ENCODE measurements at regions not wholly inside any gene's neighbourhood (a gene's known extent, or its start where the extent isn't known, plus 50 kb on each side); places are given as distances from the start of the nearest gene placed in this dataset.
"Not testable (repeated sequence)": the region's sequence is repeated elsewhere in the genome, so short reads cannot be mapped to it uniquely, and the experiment has no call there.

GRCh38 chr3:193921465-193921864 lies 214.5 kb upstream of the HES1 start:
- no peak overlapping the region for H3K4me3 ChIP-seq
- peaks cover 14% of the 10 kb centered on the region for H3K27me3 ChIP-seq (ENCODE audit: low read depth)
- H3K36me3 ChIP-seq = no peaks in the 10 kb centered on the region
- no peak for DNase-seq
- peaks cover 27% of the 10 kb centered on the region for H3K9me3 ChIP-seq (replicated peaks)
- no peaks in the 10 kb centered on the region for H3K4me1 ChIP-seq
- no peak overlapping the region for H3K27ac ChIP-seq (replicated peaks)
- intact Hi-C loops (cut with micrococcal nuclease) = no loop called here
- TF ChIP-seq CTCF (IDR thresholded peaks at IDR 0.05; ENCODE audit: borderline replicate concordance) = no peak

GRCh38 chr3:193922034-193922774 lies 213.7 kb upstream of the HES1 start:
- Histone ChIP-seq H3K27me3 (ENCODE audit: low read depth) (peaks cover 10% of the 10 kb centered on the region), H3K4me1 (no peaks in the 10 kb centered on the region), H3K9me3 (replicated peaks) (peaks cover 27% of the 10 kb centered on the region), H3K27ac (replicated peaks) (no peak overlapping the region), H3K36me3 (no peaks in the 10 kb centered on the region), H3K4me3 (no peak overlapping the region)
- no peak for DNase-seq
- no peak for TF ChIP-seq CTCF (IDR thresholded peaks at IDR 0.05; ENCODE audit: borderline replicate concordance)
- intact Hi-C loops (cut with micrococcal nuclease) = no loop called here

GRCh38 chr3:193923958-193924357 lies 212.0 kb upstream of the HES1 start:
- H3K9me3 ChIP-seq (replicated peaks) = peaks cover 27% of the 10 kb centered on the region
- DNase-seq; intact Hi-C loops (cut with micrococcal nuclease); H3K27ac ChIP-seq (replicated peaks); H3K4me3 ChIP-seq; H3K27me3 ChIP-seq (ENCODE audit: low read depth); H3K36me3 ChIP-seq; H3K4me1 ChIP-seq: not testable (repeated sequence)

DNA sequence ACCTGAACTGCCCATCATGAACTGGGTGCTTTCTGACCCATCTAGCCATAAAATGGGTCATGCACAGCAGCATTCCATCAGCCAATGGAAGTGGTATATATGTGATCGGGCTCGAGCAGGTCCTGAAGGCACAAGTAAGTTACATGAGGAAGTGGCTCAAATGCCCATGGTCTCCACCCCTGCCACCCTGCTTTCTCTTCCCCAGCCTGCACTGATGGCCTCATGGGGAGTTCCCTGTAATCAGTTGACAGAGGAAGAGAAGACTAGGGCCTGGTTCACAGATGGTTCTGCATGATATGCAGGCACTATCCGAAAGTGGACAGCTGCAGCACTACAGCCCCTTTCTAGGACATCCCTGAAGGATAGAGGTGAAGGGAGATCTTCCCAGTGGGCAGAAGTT lies 209.9 kb upstream of the HES1 start:
- H3K27ac ChIP-seq (replicated peaks); H3K4me3 ChIP-seq; intact Hi-C loops (cut with micrococcal nuclease); H3K4me1 ChIP-seq; H3K27me3 ChIP-seq (ENCODE audit: low read depth); DNase-seq; H3K36me3 ChIP-seq: not testable (repeated sequence)
- H3K9me3 ChIP-seq (replicated peaks) = peaks cover 27% of the 10 kb centered on the region

- H3K36me3 ChIP-seq; H3K27ac ChIP-seq (replicated peaks); H3K27me3 ChIP-seq (ENCODE audit: low read depth); DNase-seq; H3K4me3 ChIP-seq; H3K4me1 ChIP-seq; intact Hi-C loops (cut with micrococcal nuclease): not testable (repeated sequence)
- H3K9me3 ChIP-seq (replicated peaks) = peaks cover 27% of the 10 kb centered on the region
Measured at GRCh38 chr3:193927413-193928206, 208.3 kb upstream of the HES1 start.

DNA sequence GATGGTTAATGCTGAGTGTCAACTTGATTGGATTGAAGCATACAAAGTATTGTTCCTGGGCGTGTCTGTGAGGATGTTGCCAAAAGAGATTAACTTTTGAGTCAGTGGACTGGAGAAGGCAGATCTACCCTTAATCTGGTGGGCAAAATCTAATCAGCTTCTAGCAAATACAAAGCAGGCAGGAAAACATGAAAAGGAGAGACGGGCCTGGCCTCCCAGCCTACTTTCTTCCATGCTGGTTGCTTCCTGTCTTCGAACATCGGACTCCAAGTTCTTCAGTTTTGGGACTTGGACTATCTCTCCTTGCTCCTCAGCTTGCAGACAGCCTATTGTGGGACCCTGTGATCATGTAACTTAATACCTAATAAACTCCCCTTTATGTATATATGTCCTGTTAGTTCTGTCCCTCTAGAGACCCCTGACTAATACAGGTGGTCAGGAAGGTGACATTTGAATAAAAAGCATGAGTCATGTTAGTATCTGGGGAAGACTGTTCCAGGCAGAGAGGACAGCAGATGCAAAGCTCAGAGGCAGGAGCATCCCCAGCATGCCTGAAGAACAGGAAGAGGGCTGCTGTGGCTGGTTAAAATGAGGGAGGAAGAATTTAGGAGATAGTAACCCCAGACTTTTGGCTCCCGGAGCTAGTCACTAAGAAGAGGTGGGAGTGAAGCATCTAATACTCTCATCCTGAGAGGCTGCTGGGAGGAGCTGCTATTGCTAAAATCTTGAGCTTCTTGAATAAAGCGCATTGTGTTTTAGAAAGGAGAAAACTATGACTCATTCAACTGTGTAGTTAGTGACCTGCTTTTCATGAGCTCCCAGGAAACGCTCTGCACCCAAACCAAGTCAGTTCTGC lies 207.4 kb upstream of the HES1 start:
- intact Hi-C loops (cut with micrococcal nuclease) = no loop called here

More for the DNA sequence above, 207.4 kb upstream of the HES1 start:
- H3K4me3 ChIP-seq = no peak overlapping the region
- H3K27ac ChIP-seq (replicated peaks) = no peak overlapping the region
- peaks cover 8% of the 10 kb centered on the region for H3K27me3 ChIP-seq (ENCODE audit: low read depth)
- no peaks in the 10 kb centered on the region for H3K36me3 ChIP-seq
- H3K9me3 ChIP-seq (replicated peaks) = peaks cover 17% of the 10 kb centered on the region
- no peak for TF ChIP-seq CTCF (IDR thresholded peaks at IDR 0.05; ENCODE audit: borderline replicate concordance)
- no peaks in the 10 kb centered on the region for H3K4me1 ChIP-seq
- no peak for DNase-seq

Measured in left ventricle myocardium inferior (tissue), 1 donor.